ENCODE measurements at regions not wholly inside any gene's neighbourhood (a gene's known extent, or its start where the extent isn't known, plus 50 kb on each side); places are given as distances from the start of the nearest gene placed in this dataset.

GRCh38 chr2:242052421-242052820 lies 182.9 kb downstream of the RTP5 start:
- Mint-ChIP-seq H3K36me3 (ENCODE audit: low read depth) (peaks cover 6% of the 10 kb centered on the region), H3K27ac (no peak overlapping the region), H3K4me1 (no peaks in the 10 kb centered on the region), H3K4me3 (no peak overlapping the region), H3K9me3 (peaks cover 8% of the 10 kb centered on the region), H3K27me3 (ENCODE audit: low read depth) (peaks cover 68% of the 10 kb centered on the region)
- no peak for TF ChIP-seq CTCF (IDR thresholded peaks at IDR 0.05; ENCODE audit: unreplicated experiment in 3 of 3)

- Mint-ChIP-seq H3K36me3 (ENCODE audit: low read depth) (no peaks in the 10 kb centered on the region), H3K4me3 (no peak overlapping the region), H3K9me3 (peaks cover 2% of the 10 kb centered on the region), H3K27me3 (ENCODE audit: low read depth) (peaks cover 59% of the 10 kb centered on the region), H3K4me1 (no peaks in the 10 kb centered on the region), H3K27ac (no peak overlapping the region)
- no peak for TF ChIP-seq CTCF (IDR thresholded peaks at IDR 0.05; ENCODE audit: unreplicated experiment in 3 of 3)
Observed at GRCh38 chr2:242053921-242054320, 184.4 kb downstream of the RTP5 start.

GRCh38 chr2:242054406-242054805 lies 184.9 kb downstream of the RTP5 start:
- H3K4me1 Mint-ChIP-seq, result no peaks in the 10 kb centered on the region

GRCh38 chr2:242054881-242055801 lies 185.6 kb downstream of the RTP5 start:
- H3K36me3 Mint-ChIP-seq (ENCODE audit: low read depth), result no peaks in the 10 kb centered on the region
- H3K27ac Mint-ChIP-seq, result no peak overlapping the region
- peaks cover 2% of the 10 kb centered on the region for H3K9me3 Mint-ChIP-seq
- no peak overlapping the region for H3K4me3 Mint-ChIP-seq
- H3K27me3 Mint-ChIP-seq (ENCODE audit: low read depth), result peaks cover 53% of the 10 kb centered on the region
- no peaks in the 10 kb centered on the region for H3K4me1 Mint-ChIP-seq
- TF ChIP-seq CTCF (IDR thresholded peaks at IDR 0.05; ENCODE audit: unreplicated experiment in 3 of 3), result no peak

More at GRCh38 chr2:242054406-242054805, 184.9 kb downstream of the RTP5 start:
- no peak for TF ChIP-seq CTCF (IDR thresholded peaks at IDR 0.05; ENCODE audit: unreplicated experiment in 3 of 3)
- Mint-ChIP-seq H3K27me3 (ENCODE audit: low read depth) (peaks cover 59% of the 10 kb centered on the region), H3K4me3 (no peak overlapping the region), H3K36me3 (ENCODE audit: low read depth) (no peaks in the 10 kb centered on the region), H3K27ac (no peak overlapping the region), H3K9me3 (peaks cover 2% of the 10 kb centered on the region)

- Mint-ChIP-seq H3K27me3 (ENCODE audit: low read depth) (peaks cover 46% of the 10 kb centered on the region), H3K9me3 (peaks cover 9% of the 10 kb centered on the region), H3K4me1 (no peaks in the 10 kb centered on the region), H3K36me3 (ENCODE audit: low read depth) (no peaks in the 10 kb centered on the region), H3K27ac (no peak overlapping the region), H3K4me3 (no peak overlapping the region)
- TF ChIP-seq CTCF (IDR thresholded peaks at IDR 0.05; ENCODE audit: unreplicated experiment in 3 of 3), result no peak
Observed at GRCh38 chr2:242056026-242056425, 186.5 kb downstream of the RTP5 start.

GRCh38 chr2:242056785-242057184 lies 187.3 kb downstream of the RTP5 start:
- H3K27ac Mint-ChIP-seq, result no peak overlapping the region
- no peak overlapping the region for H3K4me3 Mint-ChIP-seq
- H3K27me3 Mint-ChIP-seq (ENCODE audit: low read depth), result peaks cover 45% of the 10 kb centered on the region
- no peaks in the 10 kb centered on the region for H3K36me3 Mint-ChIP-seq (ENCODE audit: low read depth)
- no peak for TF ChIP-seq CTCF (IDR thresholded peaks at IDR 0.05; ENCODE audit: unreplicated experiment in 3 of 3)
- H3K4me1 Mint-ChIP-seq, result no peaks in the 10 kb centered on the region
- peaks cover 9% of the 10 kb centered on the region for H3K9me3 Mint-ChIP-seq
